ENCODE measurements at regions not wholly inside any gene's neighbourhood (a gene's known extent, or its start where the extent isn't known, plus 50 kb on each side); places are given as distances from the start of the nearest gene placed in this dataset.

- Histone ChIP-seq H3K27me3 (no peaks in the 10 kb centered on the region), H3K4me2 (no peak overlapping the region), H3K79me2 (no peaks in the 10 kb centered on the region), H3K27ac (no peak overlapping the region), H3K36me3 (replicated peaks; ENCODE audit: insufficient read depth, low read depth) (no peaks in the 10 kb centered on the region), H3K9me2 (replicated peaks; ENCODE audit: insufficient read depth) (no peaks in the 10 kb centered on the region), H3K4me1 (ENCODE audit: insufficient read depth) (no peaks in the 10 kb centered on the region), H2AFZ (no peak overlapping the region), H3K9me3 (ENCODE audit: low read depth) (peaks cover 3% of the 10 kb centered on the region), H3K4me3 (no peak overlapping the region), H4K20me1 (ENCODE audit: insufficient read depth, poor library complexity, severe bottlenecking) (no peaks in the 10 kb centered on the region)
- TF ChIP-seq EZH2phosphoT487 (IDR thresholded peaks at IDR 0.05; ENCODE audit: low read depth, severe bottlenecking, unreplicated experiment) (no peak), CTCF (IDR thresholded peaks at IDR 0.05; ENCODE audit: poor library complexity) (no peak), EZH2 (IDR thresholded peaks at IDR 0.05; ENCODE audit: borderline replicate concordance) (no peak)
- 67% methylated on average over 4 of the region's 4 CpGs for WGBS (ENCODE audit: low lambda C conversion rate, missing lambda C conversion rate)
- DNase-seq (ENCODE audit: low spot score), result peak; percentile 25
These were observed 149.9 kb upstream of the IL15 start for GRCh38 chr4:141486375-141486997.

- Histone ChIP-seq H3K27ac (no peak overlapping the region), H3K27me3 (no peaks in the 10 kb centered on the region), H3K4me3 (no peak overlapping the region), H3K4me1 (ENCODE audit: insufficient read depth) (no peaks in the 10 kb centered on the region), H3K79me2 (no peaks in the 10 kb centered on the region), H3K4me2 (no peak overlapping the region), H3K9me3 (ENCODE audit: low read depth) (no peaks in the 10 kb centered on the region), H4K20me1 (ENCODE audit: insufficient read depth, poor library complexity, severe bottlenecking) (no peaks in the 10 kb centered on the region), H3K9me2 (replicated peaks; ENCODE audit: insufficient read depth) (no peaks in the 10 kb centered on the region), H3K36me3 (replicated peaks; ENCODE audit: insufficient read depth, low read depth) (no peaks in the 10 kb centered on the region), H2AFZ (no peak overlapping the region)
- WGBS (ENCODE audit: low lambda C conversion rate, missing lambda C conversion rate), result 89% methylated on average over 1 of the region's 1 CpG
- no peak for TF ChIP-seq CTCF (IDR thresholded peaks at IDR 0.05; ENCODE audit: poor library complexity)
- no peak for TF ChIP-seq EZH2 (IDR thresholded peaks at IDR 0.05; ENCODE audit: borderline replicate concordance)
- no peak for TF ChIP-seq EZH2phosphoT487 (IDR thresholded peaks at IDR 0.05; ENCODE audit: low read depth, severe bottlenecking, unreplicated experiment)
- DNase-seq (ENCODE audit: low spot score), result no peak
These were observed 138.8 kb upstream of the IL15 start for GRCh38 chr4:141497627-141498026.

- no peaks in the 10 kb centered on the region for H3K27me3 ChIP-seq
- no peaks in the 10 kb centered on the region for H4K20me1 ChIP-seq (ENCODE audit: insufficient read depth, poor library complexity, severe bottlenecking)
- WGBS (ENCODE audit: low lambda C conversion rate, missing lambda C conversion rate), result 38% methylated on average over 3 of the region's 3 CpGs
- no peaks in the 10 kb centered on the region for H3K36me3 ChIP-seq (replicated peaks; ENCODE audit: insufficient read depth, low read depth)
- no peaks in the 10 kb centered on the region for H3K9me3 ChIP-seq (ENCODE audit: low read depth)
- no peaks in the 10 kb centered on the region for H3K4me1 ChIP-seq (ENCODE audit: insufficient read depth)
- H2AFZ ChIP-seq, result no peak overlapping the region
- TF ChIP-seq EZH2phosphoT487 (IDR thresholded peaks at IDR 0.05; ENCODE audit: low read depth, severe bottlenecking, unreplicated experiment), result no peak
- TF ChIP-seq CTCF (IDR thresholded peaks at IDR 0.05; ENCODE audit: poor library complexity), result no peak
- TF ChIP-seq EZH2 (IDR thresholded peaks at IDR 0.05; ENCODE audit: borderline replicate concordance), result no peak
- no peaks in the 10 kb centered on the region for H3K79me2 ChIP-seq
- H3K4me2 ChIP-seq, result no peak overlapping the region
- H3K4me3 ChIP-seq, result no peak overlapping the region
- no peaks in the 10 kb centered on the region for H3K9me2 ChIP-seq (replicated peaks; ENCODE audit: insufficient read depth)
- DNase-seq (ENCODE audit: low spot score), result no peak
- no peak overlapping the region for H3K27ac ChIP-seq
These were observed 137.0 kb upstream of the IL15 start for GRCh38 chr4:141499261-141499853.
